ENCODE measurements at regions not wholly inside any gene's neighbourhood (a gene's known extent, or its start where the extent isn't known, plus 50 kb on each side); places are given as distances from the start of the nearest gene placed in this dataset.

DNA sequence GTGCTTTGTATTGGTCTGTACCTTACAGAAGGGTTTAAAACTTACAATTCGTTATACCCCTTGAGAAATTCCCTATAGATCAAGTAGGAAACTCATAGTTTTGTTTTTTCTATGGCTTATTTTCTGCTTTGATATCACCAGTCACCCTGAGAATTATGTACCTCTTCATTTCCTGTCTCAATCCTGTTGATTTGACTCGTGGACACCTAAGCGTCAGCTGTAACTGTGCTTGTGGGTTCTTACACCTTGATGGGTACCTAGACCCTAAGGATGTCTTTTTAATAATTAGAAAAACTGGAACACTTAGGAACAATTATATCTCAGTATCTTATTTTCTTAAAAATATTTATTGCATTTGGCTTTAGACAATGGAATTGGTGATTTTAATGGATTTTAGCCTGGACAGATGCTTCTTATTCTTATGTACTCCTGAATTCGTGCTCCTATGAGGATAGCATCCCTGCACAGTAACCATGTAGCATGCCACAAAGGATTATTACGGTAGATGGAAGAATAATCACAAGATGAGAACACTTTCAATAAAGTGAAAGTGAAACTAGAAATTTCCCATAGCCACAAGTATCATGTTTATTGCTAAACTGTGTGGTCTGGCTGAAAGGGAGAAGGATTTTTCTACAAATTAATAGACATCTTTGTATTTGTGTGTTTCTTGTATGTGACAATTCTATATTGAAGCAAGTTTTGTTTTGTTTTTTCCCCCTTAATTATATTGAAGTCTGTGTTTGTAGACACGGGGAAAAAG, 1920.3 kb upstream of the WWC1 start:
- in situ Hi-C loops (cut with HindIII; ENCODE audit: extremely low pct_ligation_motif_present, low pct_unique_long_range_greater_than_20kb) (no loop called here), intact Hi-C loops (cut with micrococcal nuclease; ENCODE audit: unreplicated experiment) (no loop called here)
- Histone ChIP-seq H3K4me2 (ENCODE audit: low read depth, low read length) (peak overlapping the region; percentile 47), H3K36me3 (replicated peaks in 1 of 2; ENCODE audit: control insufficient read depth in 1 of 2, insufficient read depth in 2 of 2, low read length in 2 of 2) (no peaks in the 10 kb centered on the region), H3K27me3 (ENCODE audit: control insufficient read depth in 1 of 2, insufficient read depth in 2 of 2, low read length in 2 of 2) (no peaks in the 10 kb centered on the region), H3K4me3 (replicated peaks in 1 of 3; ENCODE audit: insufficient read depth in 1 of 3, low read depth in 2 of 3, low read length in 3 of 3) (peak overlapping the region in 2 of 3 experiments; percentile 31 to 47; a peak in 5 of 6 replicates), H3K79me2 (ENCODE audit: insufficient read depth, low read length) (no peaks in the 10 kb centered on the region), H3K27ac (ENCODE audit: extremely low read length, insufficient read depth, low read length) (no peak overlapping the region), H3K9ac (ENCODE audit: insufficient read depth, low read depth, low read length) (no peak overlapping the region), H3K9me3 (ENCODE audit: low read length) (peaks cover 57% of the 10 kb centered on the region), H4K20me1 (ENCODE audit: insufficient read depth, low read length) (no peaks in the 10 kb centered on the region), H2AFZ (ENCODE audit: low read length) (no peak overlapping the region), H3K4me1 (ENCODE audit: insufficient read depth, low read length) (no peaks in the 10 kb centered on the region)
- WGBS (ENCODE audit: low lambda C conversion rate) = 17% methylated on average over 6 of the region's 6 CpGs
- BruUV-seq (replicated peaks) = no TSS peak
- ChIA-PET POLR2A (no interaction called here), CTCF (ENCODE audit: low intra/inter-chr PET ratio, low total read pairs) (no interaction called here)
- DNase-seq (ENCODE audit: low spot score) (no peak), ATAC-seq (no peak), FAIRE-seq (no peak)
- 0 out of 2 replicates have a peak, but pooled peaks have one; percentile 35 for TF ChIP-seq IRF2 (CRISPR knock-in tag; IDR thresholded peaks at IDR 0.05)
- TF ChIP-seq ZNF883 (CRISPR knock-in tag; IDR thresholded peaks at IDR 0.05; ENCODE audit: not compliant biosample characterization) = no peak

DNA sequence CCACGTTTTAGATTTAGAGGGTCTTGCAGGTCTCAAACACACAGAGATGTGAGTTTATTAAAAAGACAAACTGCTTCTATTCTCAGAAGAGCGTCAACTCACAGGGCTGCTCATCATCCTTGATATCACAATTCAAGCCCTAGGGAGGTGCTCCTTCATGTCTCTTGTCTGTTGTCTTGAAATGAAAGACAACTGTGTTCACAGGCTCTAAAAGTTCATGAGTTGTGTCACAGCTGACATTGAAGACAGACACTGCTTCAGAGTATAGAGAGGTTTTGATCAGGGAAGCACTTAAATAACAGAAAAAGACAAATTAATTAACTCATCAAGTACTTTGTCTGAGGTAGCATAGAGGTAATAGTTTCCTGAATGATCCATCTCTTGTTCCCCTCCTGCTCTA, 1917.6 kb upstream of the WWC1 start:
- ChIA-PET CTCF (ENCODE audit: low intra/inter-chr PET ratio, low total read pairs) (no interaction called here), POLR2A (no interaction called here)
- Histone ChIP-seq H3K27me3 (ENCODE audit: control insufficient read depth in 1 of 2, insufficient read depth in 2 of 2, low read length in 2 of 2) (no peaks in the 10 kb centered on the region), H3K9me3 (ENCODE audit: low read length) (peaks cover 59% of the 10 kb centered on the region), H4K20me1 (ENCODE audit: insufficient read depth, low read length) (no peaks in the 10 kb centered on the region), H3K27ac (ENCODE audit: extremely low read length, insufficient read depth, low read length) (no peak overlapping the region), H3K4me2 (ENCODE audit: low read depth, low read length) (no peak overlapping the region), H2AFZ (ENCODE audit: low read length) (no peak overlapping the region), H3K36me3 (replicated peaks in 1 of 2; ENCODE audit: control insufficient read depth in 1 of 2, insufficient read depth in 2 of 2, low read length in 2 of 2) (no peaks in the 10 kb centered on the region), H3K4me3 (replicated peaks in 1 of 3; ENCODE audit: insufficient read depth in 1 of 3, low read depth in 2 of 3, low read length in 3 of 3) (no peak overlapping the region), H3K9ac (ENCODE audit: insufficient read depth, low read depth, low read length) (no peak overlapping the region), H3K79me2 (ENCODE audit: insufficient read depth, low read length) (no peaks in the 10 kb centered on the region), H3K4me1 (ENCODE audit: insufficient read depth, low read length) (no peaks in the 10 kb centered on the region)
- DNase-seq (ENCODE audit: low spot score) (no peak), ATAC-seq (no peak), FAIRE-seq (no peak)
- no TSS peak for BruUV-seq (replicated peaks)
- no peak for TF ChIP-seq RAD21 (CRISPR knock-in tag; IDR thresholded peaks at IDR 0.05)
- TF ChIP-seq ZSCAN31 (CRISPR knock-in tag; IDR thresholded peaks at IDR 0.05; ENCODE audit: low read depth) = no peak
- 9% methylated on average over 2 of the region's 2 CpGs for WGBS (ENCODE audit: low lambda C conversion rate)
- intact Hi-C loops (cut with micrococcal nuclease; ENCODE audit: unreplicated experiment) = no loop called here
- in situ Hi-C loops (cut with HindIII; ENCODE audit: extremely low pct_ligation_motif_present, low pct_unique_long_range_greater_than_20kb) = no loop called here
